Esophagus muscularis mucosa (tissue), 4 donors: ENCODE measurements at regions not wholly inside any gene's neighbourhood (a gene's known extent, or its start where the extent isn't known, plus 50 kb on each side); places are given as distances from the start of the nearest gene placed in this dataset.

Source experiments
- EP300 ChIP-seq: sonication (generic); formaldehyde crosslinking; IDR thresholded peaks from one replicate; pipeline ENCODE4 v1.6.1; 2017; ENCODE audit warnings: antibody characterized with exemption
- POLR2A ChIP-seq: fragments of 450-650 bp; IDR thresholded peaks from one replicate; pipeline ENCODE4 v1.6.1; 2017; ENCODE audit warnings: antibody characterized with exemption, moderate library complexity, mild to moderate bottlenecking, low read depth
- TF ChIP-seq, protein P1 (sequence below), 3 experiments: fragments of 200-600 bp in 2 of 3; fragments of 450-650 bp in 1 of 3; sonication (generic) in 2 of 3; IDR thresholded peaks; one replicate each; pipeline ENCODE4 v1.5.1; 2017 to 2019; ENCODE audit warnings: antibody characterized with exemption in 3 of 3, mild to moderate bottlenecking in 2 of 3, moderate library complexity in 1 of 3

GRCh38 chr20:40893610-40894236 lies 134.9 kb upstream of the TOP1 start:
- TF ChIP-seq, protein P1, sequence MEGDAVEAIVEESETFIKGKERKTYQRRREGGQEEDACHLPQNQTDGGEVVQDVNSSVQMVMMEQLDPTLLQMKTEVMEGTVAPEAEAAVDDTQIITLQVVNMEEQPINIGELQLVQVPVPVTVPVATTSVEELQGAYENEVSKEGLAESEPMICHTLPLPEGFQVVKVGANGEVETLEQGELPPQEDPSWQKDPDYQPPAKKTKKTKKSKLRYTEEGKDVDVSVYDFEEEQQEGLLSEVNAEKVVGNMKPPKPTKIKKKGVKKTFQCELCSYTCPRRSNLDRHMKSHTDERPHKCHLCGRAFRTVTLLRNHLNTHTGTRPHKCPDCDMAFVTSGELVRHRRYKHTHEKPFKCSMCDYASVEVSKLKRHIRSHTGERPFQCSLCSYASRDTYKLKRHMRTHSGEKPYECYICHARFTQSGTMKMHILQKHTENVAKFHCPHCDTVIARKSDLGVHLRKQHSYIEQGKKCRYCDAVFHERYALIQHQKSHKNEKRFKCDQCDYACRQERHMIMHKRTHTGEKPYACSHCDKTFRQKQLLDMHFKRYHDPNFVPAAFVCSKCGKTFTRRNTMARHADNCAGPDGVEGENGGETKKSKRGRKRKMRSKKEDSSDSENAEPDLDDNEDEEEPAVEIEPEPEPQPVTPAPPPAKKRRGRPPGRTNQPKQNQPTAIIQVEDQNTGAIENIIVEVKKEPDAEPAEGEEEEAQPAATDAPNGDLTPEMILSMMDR (IDR thresholded peaks at IDR 0.05), result no peak
- TF ChIP-seq EP300, result no peak
- TF ChIP-seq POLR2A, result no peak
